Vagina (tissue), 2 donors: ENCODE measurements at regions not wholly inside any gene's neighbourhood (a gene's known extent, or its start where the extent isn't known, plus 50 kb on each side); places are given as distances from the start of the nearest gene placed in this dataset.

Source experiments
- DNase-seq, 2 donors: peaks; one replicate each; pipeline ENCODE4 v3.0.0-alpha.2; 2017; ENCODE audit errors: extremely low spot score in 2 of 2
- H3K27ac ChIP-seq: fragments of 200-600 bp; sonication (generic); one replicate; pipeline ENCODE4 v1.5.1; 2019
- H3K27me3 ChIP-seq: fragments of 200-600 bp; sonication (generic); one replicate; pipeline ENCODE4 v1.5.1; 2019
- H3K36me3 ChIP-seq, 2 donors: fragments of 200-600 bp; sonication (generic); one replicate each; pipeline ENCODE4 v1.5.1; 2017 to 2019
- H3K4me1 ChIP-seq: fragments of 200-600 bp; sonication (generic); one replicate; pipeline ENCODE4 v1.5.1; 2019
- H3K4me3 ChIP-seq, 2 donors: fragments of 200-600 bp; sonication (generic); 1 replicate in 1 of 2; 2 replicates in 1 of 2; pipeline ENCODE4 v1.5.1; 2016 to 2019
- H3K9me3 ChIP-seq: fragments of 200-600 bp; sonication (generic); one replicate; pipeline ENCODE4 v1.5.1; 2019
- CTCF ChIP-seq, 3 experiments: fragments of 450-650 bp in 2 of 3; fragments of 200-600 bp in 1 of 3; sonication (generic) in 1 of 3; IDR thresholded peaks; one replicate each; pipeline ENCODE4 v1.5.1; 2017 to 2019; ENCODE audit warnings: antibody characterized with exemption in 3 of 3, mild to moderate bottlenecking in 2 of 3, moderate library complexity in 2 of 3
- POLR2A ChIP-seq, 2 donors: fragments of 450-650 bp; IDR thresholded peaks; one replicate each; pipeline ENCODE4 v1.6.1; 2017; ENCODE audit warnings: antibody characterized with exemption in 2 of 2, mild to moderate bottlenecking in 2 of 2, moderate library complexity in 2 of 2
- POLR2AphosphoS5 ChIP-seq, 2 donors: sonication (generic); formaldehyde crosslinking; IDR thresholded peaks; one replicate each; pipeline ENCODE4 v1.9.0; 2017; ENCODE audit warnings: antibody characterized with exemption in 2 of 2, mild to moderate bottlenecking in 2 of 2, low read depth in 1 of 2; ENCODE audit not compliant: insufficient read depth in 1 of 2
- intact Hi-C: fragments of 100-400 bp; cut with DNase I; formaldehyde crosslinking; loops from one replicate; pipeline ENCODE4 v1.15.1; 2023

- Histone ChIP-seq H3K4me1 (no peaks in the 10 kb centered on the region), H3K4me3 (no peak overlapping the region), H3K27me3 (no peaks in the 10 kb centered on the region), H3K9me3 (no peaks in the 10 kb centered on the region), H3K36me3 (no peaks in the 10 kb centered on the region), H3K27ac (no peak overlapping the region)
- TF ChIP-seq POLR2AphosphoS5 (IDR thresholded peaks at IDR 0.05; ENCODE audit: insufficient read depth in 1 of 2, low read depth in 1 of 2) = no peak
- no peak for TF ChIP-seq CTCF (IDR thresholded peaks at IDR 0.05)
- no peak for TF ChIP-seq POLR2A (IDR thresholded peaks at IDR 0.05)
- no peak for DNase-seq
- intact Hi-C loops = no loop called here
These were observed 174.8 kb downstream of the KCNA4 start for GRCh38 chr11:29842061-29842460.

GRCh38 chr11:29826878-29827277, 190.0 kb downstream of the KCNA4 start:
- intact Hi-C loops = no loop called here
- Histone ChIP-seq H3K27ac (no peak overlapping the region), H3K9me3 (no peaks in the 10 kb centered on the region), H3K36me3 (no peaks in the 10 kb centered on the region), H3K4me3 (no peak overlapping the region), H3K4me1 (no peaks in the 10 kb centered on the region), H3K27me3 (no peaks in the 10 kb centered on the region)
- DNase-seq = no peak
- TF ChIP-seq CTCF (IDR thresholded peaks at IDR 0.05) (no peak), POLR2AphosphoS5 (IDR thresholded peaks at IDR 0.05; ENCODE audit: insufficient read depth in 1 of 2, low read depth in 1 of 2) (no peak), POLR2A (IDR thresholded peaks at IDR 0.05) (no peak)

- no peak for DNase-seq
- Histone ChIP-seq H3K4me3 (no peak overlapping the region), H3K27me3 (no peaks in the 10 kb centered on the region), H3K36me3 (no peaks in the 10 kb centered on the region), H3K4me1 (no peaks in the 10 kb centered on the region), H3K27ac (no peak overlapping the region), H3K9me3 (no peaks in the 10 kb centered on the region)
- intact Hi-C loops = no loop called here
- TF ChIP-seq POLR2AphosphoS5 (IDR thresholded peaks at IDR 0.05; ENCODE audit: insufficient read depth in 1 of 2, low read depth in 1 of 2) (no peak), POLR2A (IDR thresholded peaks at IDR 0.05) (no peak)
These were observed 200.5 kb downstream of the KCNA4 start for GRCh38 chr11:29816359-29816758.

GRCh38 chr11:29809121-29809520, 207.7 kb downstream of the KCNA4 start:
- no peaks in the 10 kb centered on the region for H3K27me3 ChIP-seq
- DNase-seq = no peak
- H3K4me1 ChIP-seq = no peaks in the 10 kb centered on the region
- H3K4me3 ChIP-seq = no peak overlapping the region
- TF ChIP-seq CTCF (IDR thresholded peaks at IDR 0.05) (no peak), POLR2A (IDR thresholded peaks at IDR 0.05) (no peak), POLR2AphosphoS5 (IDR thresholded peaks at IDR 0.05; ENCODE audit: insufficient read depth in 1 of 2, low read depth in 1 of 2) (no peak)
- intact Hi-C loops = no loop called here
- no peaks in the 10 kb centered on the region for H3K36me3 ChIP-seq
- no peak overlapping the region for H3K27ac ChIP-seq
- H3K9me3 ChIP-seq = no peaks in the 10 kb centered on the region

- DNase-seq = no peak
- Histone ChIP-seq H3K4me3 (no peak overlapping the region), H3K4me1 (no peaks in the 10 kb centered on the region), H3K27me3 (no peaks in the 10 kb centered on the region), H3K9me3 (no peaks in the 10 kb centered on the region), H3K36me3 (no peaks in the 10 kb centered on the region), H3K27ac (no peak overlapping the region)
- intact Hi-C loops = no loop called here
- TF ChIP-seq POLR2AphosphoS5 (IDR thresholded peaks at IDR 0.05; ENCODE audit: insufficient read depth in 1 of 2, low read depth in 1 of 2) = no peak
These were observed 214.3 kb downstream of the KCNA4 start for GRCh38 chr11:29802522-29802921.

- Histone ChIP-seq H3K27me3 (no peaks in the 10 kb centered on the region), H3K27ac (no peak overlapping the region), H3K4me3 (no peak overlapping the region), H3K36me3 (no peaks in the 10 kb centered on the region), H3K9me3 (no peaks in the 10 kb centered on the region), H3K4me1 (no peaks in the 10 kb centered on the region)
- TF ChIP-seq CTCF (IDR thresholded peaks at IDR 0.05) (no peak), POLR2AphosphoS5 (IDR thresholded peaks at IDR 0.05; ENCODE audit: insufficient read depth in 1 of 2, low read depth in 1 of 2) (no peak), POLR2A (IDR thresholded peaks at IDR 0.05) (no peak)
- no peak for DNase-seq
- intact Hi-C loops = no loop called here
These were observed 215.3 kb downstream of the KCNA4 start for GRCh38 chr11:29801561-29801960.
